IMR-90 (cell line): ENCODE measurements at regions not wholly inside any gene's neighbourhood (a gene's known extent, or its start where the extent isn't known, plus 50 kb on each side); places are given as distances from the start of the nearest gene placed in this dataset.

ENCODE experiments used
- ATAC-seq: fragments of 200-7000 bp; cut with Tn5 transposase; 2 replicates; pipeline ENCODE4 v1.9.1; 2020; ENCODE audit warnings: low read depth, mild to moderate bottlenecking, moderate library complexity
- BruUV-seq: library from RNA; stranded (reverse); fragments of 400-500 nt; replicated peaks from 2 replicates; lab custom pipeline; 2021; lab: Mats Ljungman, UMichigan
- CTCF ChIA-PET: fragments of 300-600 bp; formaldehyde crosslinking; extraction: SDS; loops from one replicate; lab custom pipeline; 2021; ENCODE audit warnings: antibody characterized with exemption; lab: Yijun Ruan, JAX
- POLR2A ChIA-PET: fragments of 300-600 bp; sonication (Branson Sonifier 250); formaldehyde crosslinking; loops from one replicate; lab custom pipeline; 2022; ENCODE audit warnings: antibody characterized with exemption; ENCODE audit not compliant: unreplicated experiment; lab: Charles Lee
- DNase-seq: peaks from one replicate; pipeline ENCODE4 v3.0.0; 2013
- H2AFZ ChIP-seq: replicated peaks from 2 replicates; pipeline ENCODE3; 2013; ENCODE audit warnings: low read length, mild to moderate bottlenecking; ENCODE audit not compliant: poor library complexity
- H2AK5ac ChIP-seq: 2 replicates; pipeline ENCODE4 v1.6.1; 2013; ENCODE audit warnings: low read depth, low read length, inconsistent platforms
- H2AK9ac ChIP-seq: replicated peaks from 2 replicates; pipeline ENCODE3; 2013; ENCODE audit warnings: mild to moderate bottlenecking, low read depth, low read length, moderate library complexity; ENCODE audit not compliant: poor library complexity
- H2BK120ac ChIP-seq: 2 replicates; pipeline ENCODE4 v1.6.1; 2013; ENCODE audit warnings: low read depth, low read length, inconsistent platforms
- H2BK15ac ChIP-seq: 3 replicates; pipeline ENCODE4 v1.6.1; 2013; ENCODE audit warnings: low read depth, low read length, inconsistent platforms
- H2BK20ac ChIP-seq: 2 replicates; pipeline ENCODE4 v1.6.1; 2013; ENCODE audit warnings: low read depth, mild to moderate bottlenecking, inconsistent platforms, low read length, moderate library complexity
- H2BK5ac ChIP-seq: 2 replicates; pipeline ENCODE4 v1.6.1; 2013; ENCODE audit warnings: mild to moderate bottlenecking, low read depth, low read length, inconsistent platforms; ENCODE audit not compliant: poor library complexity, severe bottlenecking
- H3K14ac ChIP-seq: replicated peaks from 2 replicates; pipeline ENCODE4 v1.6.1; 2013; ENCODE audit warnings: low read depth, low read length, inconsistent platforms
- H3K18ac ChIP-seq: 2 replicates; pipeline ENCODE4 v1.6.1; 2013; ENCODE audit warnings: low read depth, low read length, control low read depth
- H3K23ac ChIP-seq: 2 replicates; pipeline ENCODE4 v1.6.1; 2013; ENCODE audit warnings: low read depth, low read length, inconsistent platforms
- H3K27ac ChIP-seq: 2 replicates; pipeline ENCODE4 v1.5.1; 2013; ENCODE audit warnings: mild to moderate bottlenecking, control low read depth, low read length; ENCODE audit not compliant: insufficient read depth
- H3K27me3 ChIP-seq: 2 replicates; pipeline ENCODE4 v1.6.1; 2013; ENCODE audit warnings: low read length; ENCODE audit not compliant: control insufficient read depth, insufficient read depth
- H3K36me3 ChIP-seq: 2 replicates; pipeline ENCODE4 v1.6.1; 2013; ENCODE audit warnings: low read length, mixed read lengths; ENCODE audit not compliant: control insufficient read depth, insufficient read depth
- H3K4ac ChIP-seq: 2 replicates; pipeline ENCODE4 v1.6.1; 2013; ENCODE audit warnings: low read depth, low read length, inconsistent platforms
- H3K4me1 ChIP-seq: 2 replicates; pipeline ENCODE4 v1.6.1; 2013; ENCODE audit warnings: low read length, mixed read lengths; ENCODE audit not compliant: control insufficient read depth, insufficient read depth
- H3K4me2 ChIP-seq: 2 replicates; pipeline ENCODE4 v1.6.1; 2013; ENCODE audit warnings: low read depth, mild to moderate bottlenecking, control low read depth, low read length, moderate library complexity
- H3K4me3 ChIP-seq: 2 replicates; pipeline ENCODE4 v1.5.1; 2013; ENCODE audit warnings: low read depth, mild to moderate bottlenecking, control low read depth, low read length, moderate library complexity; ENCODE audit not compliant: insufficient read depth
- H3K56ac ChIP-seq: 2 replicates; pipeline ENCODE4 v1.6.1; 2013; ENCODE audit warnings: low read length, inconsistent platforms; ENCODE audit not compliant: insufficient read depth; ENCODE audit errors: extremely low read depth
- H3K79me1 ChIP-seq, 2 experiments: 2 replicates each; pipeline ENCODE4 v1.6.1; 2013; ENCODE audit warnings: low read length in 2 of 2, inconsistent platforms in 1 of 2, low read depth in 1 of 2
- H3K9ac ChIP-seq: 2 replicates; pipeline ENCODE4 v1.6.1; 2013; ENCODE audit warnings: low read depth, low read length, control low read depth
- H3K9me1 ChIP-seq: 2 replicates; pipeline ENCODE4 v1.6.1; 2013; ENCODE audit warnings: low read length, inconsistent platforms; ENCODE audit not compliant: insufficient read depth
- H3K9me3 ChIP-seq: 2 replicates; pipeline ENCODE4 v1.6.1; 2013; ENCODE audit warnings: low read length; ENCODE audit not compliant: control insufficient read depth, insufficient read depth
- H4K20me1 ChIP-seq: 2 replicates; pipeline ENCODE4 v1.6.1; 2013; ENCODE audit warnings: low read length, inconsistent platforms; ENCODE audit not compliant: insufficient read depth
- H4K5ac ChIP-seq: 2 replicates; pipeline ENCODE4 v1.6.1; 2013; ENCODE audit warnings: mild to moderate bottlenecking, low read depth, low read length, control low read depth
- H4K8ac ChIP-seq, 2 experiments: 2 replicates each; pipeline ENCODE4 v1.6.1; 2013; ENCODE audit warnings: low read depth in 2 of 2, low read length in 2 of 2, control low read depth in 1 of 2, inconsistent platforms in 1 of 2
- H4K91ac ChIP-seq: 2 replicates; pipeline ENCODE4 v1.6.1; 2013; ENCODE audit warnings: low read depth, low read length, inconsistent platforms; ENCODE audit not compliant: insufficient read depth
- BHLHE40 ChIP-seq: fragments of 150-350 bp; IDR thresholded peaks from 2 replicates; pipeline ENCODE4 v1.6.1; 2016; ENCODE audit warnings: mild to moderate bottlenecking, low read depth, low read length
- CEBPB ChIP-seq: IDR thresholded peaks from 2 replicates; pipeline ENCODE4 v1.6.1; 2012; ENCODE audit warnings: low read depth, low read length, improper control_type of control experiment
- CHD1 ChIP-seq: IDR thresholded peaks from 2 replicates; pipeline ENCODE4 v1.6.1; 2012; ENCODE audit warnings: low read depth, low read length, improper control_type of control experiment
- FOS ChIP-seq: fragments of 150-350 bp; IDR thresholded peaks from 2 replicates; pipeline ENCODE4 v1.6.1; 2016; ENCODE audit warnings: low read depth, low read length
- MAFK ChIP-seq: IDR thresholded peaks from 2 replicates; pipeline ENCODE4 v1.6.1; 2012; ENCODE audit warnings: low read depth, low read length, improper control_type of control experiment
- MAZ ChIP-seq: IDR thresholded peaks from 2 replicates; pipeline ENCODE4 v1.6.1; 2012; ENCODE audit warnings: low read depth, mild to moderate bottlenecking, low read length, improper control_type of control experiment, moderate library complexity, borderline replicate concordance
- MXI1 ChIP-seq: IDR thresholded peaks from 2 replicates; pipeline ENCODE4 v1.6.1; 2012; ENCODE audit warnings: low read depth, mild to moderate bottlenecking, low read length, moderate library complexity, borderline replicate concordance
- NFE2L2 ChIP-seq: fragments of 150-350 bp; IDR thresholded peaks from 2 replicates; pipeline ENCODE4 v1.6.1; 2016; ENCODE audit warnings: low read depth, mild to moderate bottlenecking, low read length
- POLR2A ChIP-seq: IDR thresholded peaks from 2 replicates; pipeline ENCODE4 v1.6.1; 2012; ENCODE audit warnings: mild to moderate bottlenecking, low read depth, low read length
- RAD21 ChIP-seq: IDR thresholded peaks from 2 replicates; pipeline ENCODE4 v1.6.1; 2012; ENCODE audit warnings: low read length, improper control_type of control experiment
- RCOR1 ChIP-seq: IDR thresholded peaks from 2 replicates; pipeline ENCODE4 v1.6.1; 2012; ENCODE audit warnings: mild to moderate bottlenecking, low read length, improper control_type of control experiment; ENCODE audit not compliant: insufficient replicate concordance
- RFX5 ChIP-seq: IDR thresholded peaks from 2 replicates; pipeline ENCODE4 v1.8.0; 2012; ENCODE audit warnings: low read depth, mild to moderate bottlenecking, low read length, moderate library complexity
- WGBS, 2 experiments: methylation state at CpG; one replicate each; pipeline versions ENCODE4 v1.1.5 to v1.1.7; 2013; ENCODE audit warnings: missing lambda C conversion rate in 2 of 2; ENCODE audit not compliant: insufficient read length in 1 of 2; ENCODE audit errors: extremely low coverage in 2 of 2; 5-methylcytosine and 5-hydroxymethylcytosine counted together
- dilution Hi-C: fragments of 300-500 bp; cut with HindIII; formaldehyde crosslinking; loops from one replicate; pipeline ENCODE4 v1.14.3; 2018; ENCODE audit warnings: low sequenced_read_pairs; ENCODE audit not compliant: unreplicated experiment
- in situ Hi-C: fragments of 300-500 bp; cut with MboI; formaldehyde crosslinking; loops from 3 replicates; pipeline ENCODE4 v1.14.3; 2019; ENCODE audit warnings: low sequenced_read_pairs, inconsistent platforms, mixed read lengths
- intact Hi-C: fragments of 100-400 bp; cut with micrococcal nuclease; formaldehyde crosslinking; loops from 2 replicates; pipeline ENCODE4 v1.10.0; 2022
- TF ChIP-seq, protein P1 (sequence below): fragments of 150-350 bp; IDR thresholded peaks from 2 replicates; pipeline ENCODE4 v1.6.1; 2017; ENCODE audit warnings: mild to moderate bottlenecking, antibody characterized with exemption, low read length, low read depth
- TF ChIP-seq, protein P2 (sequence below): conservative IDR thresholded peaks from 2 replicates; pipeline ENCODE4 v1.5.1; 2012; ENCODE audit warnings: mild to moderate bottlenecking, low read depth, low read length, improper control_type of control experiment
- TF ChIP-seq, protein P3 (sequence below): fragments of 150-350 bp; IDR thresholded peaks from 2 replicates; pipeline ENCODE4 v1.6.1; 2016; ENCODE audit warnings: low read depth, mild to moderate bottlenecking, low read length, moderate library complexity, borderline replicate concordance

DNA sequence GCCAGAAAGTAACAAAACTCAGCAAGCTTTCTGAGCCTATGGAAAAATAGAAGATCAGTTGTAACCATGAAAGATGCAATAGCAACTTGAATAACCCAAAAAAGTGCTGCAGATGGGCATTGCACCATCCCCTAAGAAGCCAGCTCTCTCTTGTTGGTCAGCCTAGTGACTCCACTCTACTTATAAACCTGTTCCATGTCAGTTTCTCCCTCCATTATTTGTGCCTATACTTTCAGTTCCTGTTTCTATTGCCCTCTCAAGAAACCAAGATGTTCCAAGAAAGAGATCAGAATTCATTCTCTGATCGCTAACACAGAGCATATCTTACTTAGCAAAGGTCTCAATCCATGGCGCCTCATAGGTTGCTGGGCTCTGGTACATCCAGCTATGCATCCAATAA is 170.3 kb upstream of the MAP2 start:
- Histone ChIP-seq H3K4me1 (no peaks in the 10 kb centered on the region), H3K14ac (no peak overlapping the region), H2AK9ac (no peak overlapping the region), H3K56ac (no peak overlapping the region), H3K27ac (no peak overlapping the region), H4K5ac (no peak overlapping the region), H3K18ac (no peak overlapping the region), H2AFZ (no peak overlapping the region), H2BK15ac (no peak overlapping the region), H3K9me3 (no peaks in the 10 kb centered on the region), H4K8ac (no peak overlapping the region), H2AK5ac (no peak overlapping the region), H3K36me3 (no peaks in the 10 kb centered on the region), H3K23ac (no peak overlapping the region), H2BK120ac (no peak overlapping the region), H3K27me3 (no peaks in the 10 kb centered on the region), H3K4me2 (no peak overlapping the region), H3K79me1 (no peaks in the 10 kb centered on the region), H3K4ac (no peak overlapping the region), H2BK5ac (no peak overlapping the region), H2BK20ac (no peak overlapping the region), H3K9ac (no peak overlapping the region), H4K20me1 (no peaks in the 10 kb centered on the region), H4K91ac (no peak overlapping the region), H3K9me1 (no peaks in the 10 kb centered on the region), H3K4me3 (no peak overlapping the region)
- DNase-seq (no peak), ATAC-seq (no peak)
- intact Hi-C loops, result no loop called here
- WGBS, 2 experiments, result no CpG with 5 or more reads among the region's 2 CpGs
- no peak for TF ChIP-seq MXI1
- TF ChIP-seq NFE2L2, result no peak
- no peak for TF ChIP-seq RAD21
- TF ChIP-seq MAFK, result no peak
- TF ChIP-seq BHLHE40, result no peak
- no peak for TF ChIP-seq POLR2A
- TF ChIP-seq RFX5, result no peak
- TF ChIP-seq, protein P1, sequence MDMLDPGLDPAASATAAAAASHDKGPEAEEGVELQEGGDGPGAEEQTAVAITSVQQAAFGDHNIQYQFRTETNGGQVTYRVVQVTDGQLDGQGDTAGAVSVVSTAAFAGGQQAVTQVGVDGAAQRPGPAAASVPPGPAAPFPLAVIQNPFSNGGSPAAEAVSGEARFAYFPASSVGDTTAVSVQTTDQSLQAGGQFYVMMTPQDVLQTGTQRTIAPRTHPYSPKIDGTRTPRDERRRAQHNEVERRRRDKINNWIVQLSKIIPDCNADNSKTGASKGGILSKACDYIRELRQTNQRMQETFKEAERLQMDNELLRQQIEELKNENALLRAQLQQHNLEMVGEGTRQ, result no peak
- no peak for TF ChIP-seq MAZ
- TF ChIP-seq RCOR1, result no peak
- no peak for TF ChIP-seq CHD1
- no peak for TF ChIP-seq FOS
- TF ChIP-seq, protein P2, sequence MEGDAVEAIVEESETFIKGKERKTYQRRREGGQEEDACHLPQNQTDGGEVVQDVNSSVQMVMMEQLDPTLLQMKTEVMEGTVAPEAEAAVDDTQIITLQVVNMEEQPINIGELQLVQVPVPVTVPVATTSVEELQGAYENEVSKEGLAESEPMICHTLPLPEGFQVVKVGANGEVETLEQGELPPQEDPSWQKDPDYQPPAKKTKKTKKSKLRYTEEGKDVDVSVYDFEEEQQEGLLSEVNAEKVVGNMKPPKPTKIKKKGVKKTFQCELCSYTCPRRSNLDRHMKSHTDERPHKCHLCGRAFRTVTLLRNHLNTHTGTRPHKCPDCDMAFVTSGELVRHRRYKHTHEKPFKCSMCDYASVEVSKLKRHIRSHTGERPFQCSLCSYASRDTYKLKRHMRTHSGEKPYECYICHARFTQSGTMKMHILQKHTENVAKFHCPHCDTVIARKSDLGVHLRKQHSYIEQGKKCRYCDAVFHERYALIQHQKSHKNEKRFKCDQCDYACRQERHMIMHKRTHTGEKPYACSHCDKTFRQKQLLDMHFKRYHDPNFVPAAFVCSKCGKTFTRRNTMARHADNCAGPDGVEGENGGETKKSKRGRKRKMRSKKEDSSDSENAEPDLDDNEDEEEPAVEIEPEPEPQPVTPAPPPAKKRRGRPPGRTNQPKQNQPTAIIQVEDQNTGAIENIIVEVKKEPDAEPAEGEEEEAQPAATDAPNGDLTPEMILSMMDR, result no peak
- TF ChIP-seq CEBPB, result no peak
- TF ChIP-seq, protein P3, sequence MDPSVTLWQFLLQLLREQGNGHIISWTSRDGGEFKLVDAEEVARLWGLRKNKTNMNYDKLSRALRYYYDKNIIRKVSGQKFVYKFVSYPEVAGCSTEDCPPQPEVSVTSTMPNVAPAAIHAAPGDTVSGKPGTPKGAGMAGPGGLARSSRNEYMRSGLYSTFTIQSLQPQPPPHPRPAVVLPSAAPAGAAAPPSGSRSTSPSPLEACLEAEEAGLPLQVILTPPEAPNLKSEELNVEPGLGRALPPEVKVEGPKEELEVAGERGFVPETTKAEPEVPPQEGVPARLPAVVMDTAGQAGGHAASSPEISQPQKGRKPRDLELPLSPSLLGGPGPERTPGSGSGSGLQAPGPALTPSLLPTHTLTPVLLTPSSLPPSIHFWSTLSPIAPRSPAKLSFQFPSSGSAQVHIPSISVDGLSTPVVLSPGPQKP, result no peak
- CTCF ChIA-PET, result no interaction called here
- BruUV-seq, result no TSS peak
- dilution Hi-C loops, result no loop called here
- in situ Hi-C loops, result no loop called here
- POLR2A ChIA-PET, result no interaction called here
